Stimulated activated CD4-positive, alpha-beta T cell treated with anti-CD3 and anti-CD28 coated beads, Interleukin-2, amount 100 ng/mL, for 48 hours (primary cell): ENCODE measurements at regions not wholly inside any gene's neighbourhood (a gene's known extent, or its start where the extent isn't known, plus 50 kb on each side); places are given as distances from the start of the nearest gene placed in this dataset.

ENCODE experiments used
- DNase-seq, 2 donors: peaks; one replicate each; pipeline ENCODE4 v3.0.0-alpha.2; 2020

- DNase-seq = no peak
Measured at GRCh38 chr1:55726994-55727393, 511.8 kb upstream of the USP24 start.

- DNase-seq = no peak
Measured at GRCh38 chr1:55725378-55725777, 510.2 kb upstream of the USP24 start.

GRCh38 chr1:55724551-55725325 lies 509.6 kb upstream of the USP24 start:
- no peak for DNase-seq

GRCh38 chr1:55723001-55723400 lies 507.8 kb upstream of the USP24 start:
- no peak for DNase-seq

GRCh38 chr1:55720261-55720660 lies 505.1 kb upstream of the USP24 start:
- no peak for DNase-seq

GRCh38 chr1:55718758-55719671 lies 503.9 kb upstream of the USP24 start:
- DNase-seq = no peak

GRCh38 chr1:55717111-55717510 lies 501.9 kb upstream of the USP24 start:
- no peak for DNase-seq

- no peak for DNase-seq
Measured at GRCh38 chr1:55716610-55717009, 501.4 kb upstream of the USP24 start.

- no peak for DNase-seq
Measured at GRCh38 chr1:55716151-55716550, 501.0 kb upstream of the USP24 start.

- DNase-seq = no peak
Measured at GRCh38 chr1:55714230-55714629, 499.1 kb upstream of the USP24 start.

- no peak for DNase-seq
Measured at GRCh38 chr1:55713516-55713915, 498.4 kb upstream of the USP24 start.

- DNase-seq = no peak
Measured at GRCh38 chr1:55712148-55712547, 497.0 kb upstream of the USP24 start.

GRCh38 chr1:55708781-55709180 lies 493.6 kb upstream of the USP24 start:
- DNase-seq = no peak

- no peak for DNase-seq
Measured at GRCh38 chr1:55707846-55708245, 492.7 kb upstream of the USP24 start.

- no peak for DNase-seq
Measured at GRCh38 chr1:55707196-55707595, 492.0 kb upstream of the USP24 start.

- no peak for DNase-seq
Measured at GRCh38 chr1:55706397-55706796, 491.2 kb upstream of the USP24 start.

- DNase-seq = no peak
Measured at GRCh38 chr1:55703726-55704363, 488.7 kb upstream of the USP24 start.

- DNase-seq = no peak
Measured at GRCh38 chr1:55702064-55702463, 486.9 kb upstream of the USP24 start.

GRCh38 chr1:55700359-55701130 lies 485.4 kb upstream of the USP24 start:
- DNase-seq = no peak

GRCh38 chr1:55699228-55699627 lies 484.1 kb upstream of the USP24 start:
- DNase-seq = no peak

- DNase-seq = no peak
Measured at GRCh38 chr1:55697997-55698535, 482.9 kb upstream of the USP24 start.

GRCh38 chr1:55696891-55697290 lies 481.7 kb upstream of the USP24 start:
- no peak for DNase-seq
